LNCaP clone FGC (cell line): ENCODE measurements at regions not wholly inside any gene's neighbourhood (a gene's known extent, or its start where the extent isn't known, plus 50 kb on each side); places are given as distances from the start of the nearest gene placed in this dataset.

Experiments used
- DNase-seq: peaks from one replicate; pipeline ENCODE4 v3.0.0-alpha.2; 2011; ENCODE audit warnings: low read depth
- H3K4me3 ChIP-seq: 2 replicates; pipeline ENCODE4 v1.5.1; 2011; ENCODE audit warnings: mild to moderate bottlenecking, low read depth, low read length, control low read depth
- CTCF ChIP-seq: IDR thresholded peaks from 2 replicates; pipeline ENCODE4 v1.5.1; 2012; ENCODE audit warnings: mild to moderate bottlenecking; ENCODE audit not compliant: control insufficient read depth, insufficient read depth; ENCODE audit errors: extremely low read depth

- no peak overlapping the region for H3K4me3 ChIP-seq
- TF ChIP-seq CTCF, result no peak
- no peak for DNase-seq
These were observed 1085.4 kb upstream of the INTU start for GRCh38 chr4:126547352-126547751.

- no peak overlapping the region for H3K4me3 ChIP-seq
- no peak for DNase-seq
- no peak for TF ChIP-seq CTCF
These were observed 1083.9 kb upstream of the INTU start for GRCh38 chr4:126548890-126549289.

DNA sequence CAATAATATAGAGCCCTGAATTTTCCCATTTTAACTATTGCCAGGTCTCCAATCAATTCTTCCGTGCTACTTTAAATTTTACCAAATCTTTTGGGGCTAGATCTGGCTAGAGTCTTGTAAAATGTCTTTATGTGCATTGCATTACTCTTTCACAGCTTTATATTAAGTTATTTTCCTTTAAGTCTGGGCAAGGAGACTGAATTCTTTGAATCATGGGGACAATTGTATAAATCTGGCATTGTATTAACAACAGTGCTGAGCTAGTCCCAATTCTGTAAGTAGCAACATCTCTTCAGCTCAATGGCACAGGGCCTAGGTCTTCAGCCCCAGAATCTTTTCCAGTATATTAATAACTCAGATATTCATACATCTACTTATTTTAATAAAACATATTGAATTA is 1080.4 kb upstream of the INTU start:
- no peak for DNase-seq
- TF ChIP-seq CTCF, result no peak
- H3K4me3 ChIP-seq, result no peak overlapping the region

DNA sequence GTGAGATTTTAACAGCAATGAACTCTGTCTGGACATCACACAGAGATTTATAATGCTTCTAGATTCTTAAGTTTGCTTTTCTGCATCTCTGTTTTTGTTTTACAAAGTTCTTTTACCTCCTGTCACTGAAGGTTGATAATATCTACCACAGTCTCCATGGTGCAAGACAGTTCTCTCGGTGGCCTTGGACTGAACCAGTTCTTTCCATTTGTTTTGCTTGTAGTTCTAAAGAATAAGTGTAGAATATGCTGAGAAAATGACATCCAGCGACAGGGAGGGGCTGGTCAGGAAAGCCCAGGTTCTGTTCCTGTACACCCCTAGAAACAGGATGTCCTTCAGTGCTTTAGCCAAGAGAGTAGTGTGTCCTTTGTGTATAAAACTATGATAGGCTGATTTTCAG is 1079.5 kb upstream of the INTU start:
- TF ChIP-seq CTCF, result no peak
- DNase-seq, result no peak
- H3K4me3 ChIP-seq, result no peak overlapping the region

- H3K4me3 ChIP-seq, result no peak overlapping the region
- no peak for TF ChIP-seq CTCF
- DNase-seq, result no peak
These were observed 1074.2 kb upstream of the INTU start for GRCh38 chr4:126558596-126558995.

DNA sequence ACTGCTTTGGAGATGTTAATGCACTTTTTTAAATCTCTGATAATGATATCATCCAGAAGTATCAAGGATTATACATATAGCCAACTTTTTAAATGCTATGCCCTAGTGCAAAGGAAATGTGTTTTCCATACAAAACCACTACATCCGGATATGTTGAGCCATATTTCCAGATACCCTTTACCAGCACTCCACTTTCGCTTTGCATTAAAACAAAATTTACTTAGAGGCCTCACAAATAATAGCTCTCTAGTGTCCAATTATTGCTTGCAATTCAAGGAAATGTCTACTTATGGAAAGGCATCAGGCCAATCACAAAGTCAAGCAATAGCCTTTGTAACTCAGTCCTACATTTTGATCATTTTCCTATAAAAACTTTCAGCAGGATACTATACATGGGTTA is 1072.8 kb upstream of the INTU start:
- no peak overlapping the region for H3K4me3 ChIP-seq
- TF ChIP-seq CTCF, result no peak
- DNase-seq, result no peak

DNA sequence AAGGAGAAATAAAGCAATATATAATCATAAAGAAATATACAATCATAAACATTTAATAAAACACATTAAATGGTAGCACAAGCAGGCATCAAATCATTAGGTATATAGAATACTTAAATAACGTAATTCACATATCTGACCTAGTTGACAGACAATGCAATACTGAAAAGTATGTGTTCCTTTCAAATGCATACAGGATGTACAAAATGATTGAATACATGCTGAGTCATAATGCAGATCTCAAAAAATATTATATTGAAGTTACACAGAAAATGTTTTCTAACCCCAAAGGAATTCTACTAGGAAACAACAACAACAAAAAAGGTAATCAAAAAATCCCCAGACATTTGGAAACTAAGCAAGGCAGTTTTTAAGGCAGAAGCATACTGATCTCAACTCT is 1072.0 kb upstream of the INTU start:
- no peak overlapping the region for H3K4me3 ChIP-seq
- DNase-seq, result no peak
- TF ChIP-seq CTCF, result no peak
